ENCODE measurements at regions not wholly inside any gene's neighbourhood (a gene's known extent, or its start where the extent isn't known, plus 50 kb on each side); places are given as distances from the start of the nearest gene placed in this dataset.

DNA sequence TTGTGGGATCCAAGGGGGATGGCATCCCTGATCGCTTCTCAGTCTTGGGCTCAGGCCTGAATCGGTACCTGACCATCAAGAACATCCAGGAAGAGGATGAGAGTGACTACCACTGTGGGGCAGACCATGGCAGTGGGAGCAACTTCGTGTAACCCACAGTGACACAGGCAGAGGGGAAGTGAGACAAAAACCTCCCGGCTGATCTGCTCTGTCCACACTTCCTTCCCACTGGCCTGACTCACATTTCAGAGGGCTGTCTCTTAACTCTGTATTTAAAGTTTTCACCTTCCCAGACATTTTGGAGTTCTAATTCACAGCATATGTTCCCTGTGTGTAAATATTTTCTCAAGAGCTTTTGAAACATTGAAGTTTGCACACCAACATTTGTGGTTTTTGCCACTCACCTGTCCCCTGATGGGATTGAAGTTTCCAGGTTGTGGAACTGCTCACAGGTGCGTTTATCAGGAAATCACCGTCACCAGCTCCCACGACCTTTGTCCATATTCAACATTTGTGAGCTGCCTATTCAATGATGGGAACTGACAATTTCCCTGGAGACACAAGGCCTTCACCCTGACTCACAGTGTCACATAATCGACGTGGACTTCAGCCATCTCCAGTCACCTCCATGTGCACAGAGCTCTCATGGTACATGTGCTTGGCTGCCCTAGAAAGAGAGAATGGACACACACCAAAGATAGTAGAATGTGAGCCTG, 99.2 kb downstream of the VPREB1 start:
- H3K4me3 ChIP-seq (ENCODE audit: low read depth, low read length), result no peak overlapping the region
- TF ChIP-seq, protein P1, sequence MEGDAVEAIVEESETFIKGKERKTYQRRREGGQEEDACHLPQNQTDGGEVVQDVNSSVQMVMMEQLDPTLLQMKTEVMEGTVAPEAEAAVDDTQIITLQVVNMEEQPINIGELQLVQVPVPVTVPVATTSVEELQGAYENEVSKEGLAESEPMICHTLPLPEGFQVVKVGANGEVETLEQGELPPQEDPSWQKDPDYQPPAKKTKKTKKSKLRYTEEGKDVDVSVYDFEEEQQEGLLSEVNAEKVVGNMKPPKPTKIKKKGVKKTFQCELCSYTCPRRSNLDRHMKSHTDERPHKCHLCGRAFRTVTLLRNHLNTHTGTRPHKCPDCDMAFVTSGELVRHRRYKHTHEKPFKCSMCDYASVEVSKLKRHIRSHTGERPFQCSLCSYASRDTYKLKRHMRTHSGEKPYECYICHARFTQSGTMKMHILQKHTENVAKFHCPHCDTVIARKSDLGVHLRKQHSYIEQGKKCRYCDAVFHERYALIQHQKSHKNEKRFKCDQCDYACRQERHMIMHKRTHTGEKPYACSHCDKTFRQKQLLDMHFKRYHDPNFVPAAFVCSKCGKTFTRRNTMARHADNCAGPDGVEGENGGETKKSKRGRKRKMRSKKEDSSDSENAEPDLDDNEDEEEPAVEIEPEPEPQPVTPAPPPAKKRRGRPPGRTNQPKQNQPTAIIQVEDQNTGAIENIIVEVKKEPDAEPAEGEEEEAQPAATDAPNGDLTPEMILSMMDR (IDR thresholded peaks at IDR 0.05; ENCODE audit: insufficient read depth, low read depth, low read length, missing control alignments), result no peak
- peak; percentile 54 for DNase-seq (ENCODE audit: low read depth)

DNA sequence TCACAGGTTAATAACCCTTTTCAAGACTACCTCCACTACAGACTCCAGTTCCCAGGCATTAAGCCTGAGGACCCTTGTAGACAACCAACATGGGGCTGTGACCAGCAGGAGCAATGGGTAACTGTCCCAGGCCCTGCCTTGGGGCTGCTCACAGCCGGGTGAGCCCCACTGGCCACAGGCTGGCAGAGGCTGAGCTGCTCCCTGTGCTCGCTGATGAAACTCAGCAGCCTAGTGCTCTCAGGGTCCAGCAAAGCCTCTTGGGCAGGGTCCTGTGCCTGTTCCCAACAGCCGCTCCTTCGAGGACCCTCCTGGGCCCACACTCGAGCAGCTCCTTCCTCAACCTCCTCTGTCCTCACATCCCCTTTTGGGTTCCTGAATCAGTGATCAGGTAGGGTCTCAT, 99.8 kb downstream of the VPREB1 start:
- TF ChIP-seq, protein P1 (IDR thresholded peaks at IDR 0.05; ENCODE audit: insufficient read depth, low read depth, low read length, missing control alignments), result no peak
- DNase-seq (ENCODE audit: low read depth), result no peak
- no peak overlapping the region for H3K4me3 ChIP-seq (ENCODE audit: low read depth, low read length)

DNA sequence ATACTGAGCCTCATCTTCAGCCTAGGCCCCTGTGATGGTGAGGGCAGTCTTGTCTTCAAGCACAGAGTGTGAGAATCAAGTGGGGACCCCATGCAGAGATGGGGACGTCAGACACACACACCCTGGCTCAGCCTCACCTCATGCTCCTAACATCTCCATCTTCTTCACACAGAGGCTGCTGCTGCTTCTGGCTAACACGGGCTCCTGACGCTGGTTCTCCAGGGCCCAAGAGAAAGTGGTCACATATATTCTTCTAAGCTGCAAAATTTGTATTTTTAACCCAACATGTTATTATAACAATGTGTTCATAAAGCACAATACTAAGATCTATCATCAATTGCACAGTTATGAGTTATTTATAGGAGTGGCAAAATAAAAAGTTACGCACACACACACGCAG, 101.2 kb downstream of the VPREB1 start:
- TF ChIP-seq, protein P1 (IDR thresholded peaks at IDR 0.05; ENCODE audit: insufficient read depth, low read depth, low read length, missing control alignments), result no peak
- DNase-seq (ENCODE audit: low read depth), result no peak
- no peak overlapping the region for H3K4me3 ChIP-seq (ENCODE audit: low read depth, low read length)

DNA sequence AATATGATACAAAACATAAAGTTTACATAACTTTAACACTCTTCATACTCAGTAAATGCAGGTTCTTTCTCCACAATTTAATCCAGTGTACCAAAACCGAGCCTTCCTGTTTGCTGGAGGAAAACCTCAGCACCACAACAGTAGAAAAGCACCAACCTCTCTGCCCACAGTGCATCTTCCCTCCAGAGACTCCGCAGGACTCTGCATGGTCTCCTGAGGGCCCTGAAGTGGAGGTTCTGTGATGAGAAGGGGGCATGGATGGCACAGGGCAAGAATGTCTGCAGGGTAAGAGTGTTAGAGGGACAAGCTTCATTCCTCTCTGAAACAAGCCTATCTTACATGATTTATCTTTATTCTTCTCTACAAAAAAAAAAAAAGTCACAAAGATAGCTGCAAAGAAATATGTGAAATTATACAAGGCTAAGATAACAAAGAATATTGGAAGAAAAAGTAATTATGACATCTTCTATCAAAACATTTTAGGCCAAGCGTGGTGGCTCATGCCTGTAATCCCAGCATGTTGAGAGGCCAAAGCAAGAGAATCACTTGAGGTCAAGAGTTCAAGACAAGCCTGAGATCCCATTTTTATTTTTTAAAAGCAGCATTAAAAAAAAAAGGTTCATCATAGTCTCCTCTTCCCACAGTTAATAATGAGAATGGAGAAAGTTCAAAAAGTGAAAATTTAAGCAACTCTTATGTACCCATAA, 102.0 kb downstream of the VPREB1 start:
- DNase-seq (ENCODE audit: low read depth), result no peak
- H3K4me3 ChIP-seq (ENCODE audit: low read depth, low read length), result no peak overlapping the region
- TF ChIP-seq, protein P1 (IDR thresholded peaks at IDR 0.05; ENCODE audit: insufficient read depth, low read depth, low read length, missing control alignments), result no peak

DNA sequence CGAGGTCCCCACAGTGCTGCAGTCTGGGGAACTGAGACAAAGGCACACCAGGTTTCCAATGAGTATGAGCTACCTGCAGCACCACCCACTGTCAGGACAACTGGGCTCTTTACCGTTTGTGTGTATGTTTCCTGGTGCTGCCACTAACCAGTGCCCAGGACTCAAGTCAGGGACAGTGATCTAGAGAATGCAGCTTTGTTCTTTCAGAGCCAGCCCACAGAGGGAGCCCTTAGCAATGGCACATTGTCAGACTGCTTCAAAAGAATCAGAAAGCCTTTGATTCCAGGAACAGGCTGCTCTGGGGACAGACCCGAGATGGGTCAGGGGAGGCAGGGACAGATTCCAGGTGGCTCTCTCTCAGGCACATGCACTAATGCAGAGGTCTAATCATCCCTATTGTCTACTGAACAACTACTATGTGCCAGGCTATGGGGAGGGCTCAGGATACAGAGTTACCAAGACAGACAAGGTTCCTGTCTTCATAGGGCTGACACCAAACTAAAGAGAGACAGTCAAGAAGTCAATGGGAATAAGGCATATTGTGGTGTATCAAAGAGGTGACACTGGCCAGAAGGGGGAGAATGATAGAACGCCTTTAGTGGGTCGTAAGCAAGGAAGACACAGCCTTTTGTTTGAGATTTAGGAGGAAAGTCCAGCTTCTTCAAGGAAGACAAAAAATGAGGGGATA, 103.7 kb downstream of the VPREB1 start:
- TF ChIP-seq, protein P1 (IDR thresholded peaks at IDR 0.05; ENCODE audit: insufficient read depth, low read depth, low read length, missing control alignments), result peak; percentile 40
- peak; percentile 61 for DNase-seq (ENCODE audit: low read depth)
- no peak overlapping the region for H3K4me3 ChIP-seq (ENCODE audit: low read depth, low read length)

DNA sequence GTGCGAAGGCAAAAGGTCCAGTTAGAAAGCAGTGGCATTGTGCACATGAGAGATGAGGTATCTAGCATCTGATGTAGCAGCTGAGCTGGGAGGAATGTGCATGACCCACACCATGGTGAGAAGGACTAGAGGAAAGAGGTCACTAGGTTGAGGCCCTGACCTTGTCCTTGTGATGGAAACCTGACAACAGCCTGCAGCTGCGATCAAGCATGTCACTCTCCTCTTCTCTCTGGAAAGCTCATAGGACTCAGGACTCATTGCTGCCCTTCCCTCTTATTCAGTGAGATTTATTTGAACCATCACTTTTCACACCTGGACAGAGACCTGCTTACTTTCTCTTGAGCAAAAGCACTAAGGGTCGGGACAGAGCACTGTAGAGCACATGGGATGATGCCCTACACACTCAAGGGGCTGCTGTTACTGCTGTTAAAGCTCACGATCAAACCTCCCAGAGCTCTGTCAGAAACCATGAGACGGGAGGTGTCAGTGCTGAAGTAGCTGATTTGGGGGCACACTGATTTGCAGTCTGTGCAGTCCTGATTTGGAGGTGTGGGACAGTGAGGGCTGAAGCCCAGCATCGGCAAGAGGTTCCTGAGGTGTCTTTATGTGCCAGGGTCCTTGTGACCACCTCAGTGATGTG, 104.3 kb downstream of the VPREB1 start:
- no peak for DNase-seq (ENCODE audit: low read depth)
- TF ChIP-seq, protein P1 (IDR thresholded peaks at IDR 0.05; ENCODE audit: insufficient read depth, low read depth, low read length, missing control alignments), result no peak
- no peak overlapping the region for H3K4me3 ChIP-seq (ENCODE audit: low read depth, low read length)
